GM12872 (cell line): ENCODE measurements at regions not wholly inside any gene's neighbourhood (a gene's known extent, or its start where the extent isn't known, plus 50 kb on each side); places are given as distances from the start of the nearest gene placed in this dataset.

Source experiments
- TF ChIP-seq, protein P1 (sequence below): IDR thresholded peaks from 3 replicates; pipeline ENCODE4 v1.5.1; 2011; ENCODE audit warnings: low read depth, mild to moderate bottlenecking, low read length, moderate library complexity; ENCODE audit not compliant: insufficient read depth

DNA sequence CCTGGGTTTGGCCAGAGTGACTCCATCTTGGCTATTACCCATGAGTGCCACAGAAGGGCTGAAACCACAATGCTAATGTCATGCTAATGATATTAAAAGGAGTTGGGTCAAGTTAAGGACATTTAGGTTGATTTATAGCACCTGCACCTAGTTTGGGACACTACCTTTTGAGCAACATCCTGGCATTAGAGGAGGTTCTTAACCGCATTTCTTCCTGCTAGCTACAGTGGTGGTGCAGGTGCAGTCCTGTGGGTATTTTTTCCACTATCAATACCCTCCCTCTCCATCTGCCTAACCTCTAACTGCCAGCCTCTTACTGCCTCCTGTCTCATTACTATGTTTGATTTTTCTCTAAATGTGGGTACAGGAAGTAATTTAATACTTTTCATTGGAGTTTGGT lies 1276.1 kb downstream of the FSTL5 start:
- TF ChIP-seq, protein P1, sequence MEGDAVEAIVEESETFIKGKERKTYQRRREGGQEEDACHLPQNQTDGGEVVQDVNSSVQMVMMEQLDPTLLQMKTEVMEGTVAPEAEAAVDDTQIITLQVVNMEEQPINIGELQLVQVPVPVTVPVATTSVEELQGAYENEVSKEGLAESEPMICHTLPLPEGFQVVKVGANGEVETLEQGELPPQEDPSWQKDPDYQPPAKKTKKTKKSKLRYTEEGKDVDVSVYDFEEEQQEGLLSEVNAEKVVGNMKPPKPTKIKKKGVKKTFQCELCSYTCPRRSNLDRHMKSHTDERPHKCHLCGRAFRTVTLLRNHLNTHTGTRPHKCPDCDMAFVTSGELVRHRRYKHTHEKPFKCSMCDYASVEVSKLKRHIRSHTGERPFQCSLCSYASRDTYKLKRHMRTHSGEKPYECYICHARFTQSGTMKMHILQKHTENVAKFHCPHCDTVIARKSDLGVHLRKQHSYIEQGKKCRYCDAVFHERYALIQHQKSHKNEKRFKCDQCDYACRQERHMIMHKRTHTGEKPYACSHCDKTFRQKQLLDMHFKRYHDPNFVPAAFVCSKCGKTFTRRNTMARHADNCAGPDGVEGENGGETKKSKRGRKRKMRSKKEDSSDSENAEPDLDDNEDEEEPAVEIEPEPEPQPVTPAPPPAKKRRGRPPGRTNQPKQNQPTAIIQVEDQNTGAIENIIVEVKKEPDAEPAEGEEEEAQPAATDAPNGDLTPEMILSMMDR, result no peak

DNA sequence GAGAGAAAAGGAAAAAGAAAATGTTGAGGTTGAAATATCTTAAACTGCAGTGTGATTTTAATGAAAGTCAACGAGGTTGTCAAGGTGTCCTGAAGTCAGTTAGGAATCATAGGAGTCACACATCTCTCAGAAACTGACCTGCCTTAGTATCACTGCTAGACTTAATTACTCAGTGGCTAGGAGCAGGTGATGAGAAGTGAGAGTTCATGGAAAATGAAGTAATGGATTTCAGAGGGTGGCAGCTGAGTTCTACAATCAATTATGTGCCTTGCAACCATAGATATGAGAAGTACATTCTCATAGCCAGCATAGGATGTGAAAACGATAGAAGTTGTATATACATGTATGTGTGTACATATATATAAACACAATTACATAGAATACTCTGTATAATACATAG lies 1269.7 kb downstream of the FSTL5 start:
- TF ChIP-seq, protein P1, result no peak

DNA sequence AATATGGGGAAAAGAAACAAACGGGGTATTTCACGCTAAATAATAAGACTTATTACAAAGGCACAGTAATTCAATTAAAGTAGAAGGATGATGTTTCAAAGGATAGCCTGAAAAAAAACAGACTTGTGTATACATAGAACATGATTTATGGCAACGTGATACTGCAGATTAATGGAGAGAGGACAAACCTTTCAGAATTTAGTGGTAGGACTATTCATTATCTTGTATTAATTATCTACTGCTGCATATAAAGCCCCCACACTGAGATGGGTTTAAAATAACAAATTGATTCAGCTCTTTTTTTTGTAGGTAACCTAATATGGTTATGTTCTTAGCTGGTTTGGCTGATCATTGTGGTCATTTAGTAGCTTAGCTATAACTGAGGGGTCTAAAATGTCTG lies 1269.0 kb downstream of the FSTL5 start:
- TF ChIP-seq, protein P1, result no peak

DNA sequence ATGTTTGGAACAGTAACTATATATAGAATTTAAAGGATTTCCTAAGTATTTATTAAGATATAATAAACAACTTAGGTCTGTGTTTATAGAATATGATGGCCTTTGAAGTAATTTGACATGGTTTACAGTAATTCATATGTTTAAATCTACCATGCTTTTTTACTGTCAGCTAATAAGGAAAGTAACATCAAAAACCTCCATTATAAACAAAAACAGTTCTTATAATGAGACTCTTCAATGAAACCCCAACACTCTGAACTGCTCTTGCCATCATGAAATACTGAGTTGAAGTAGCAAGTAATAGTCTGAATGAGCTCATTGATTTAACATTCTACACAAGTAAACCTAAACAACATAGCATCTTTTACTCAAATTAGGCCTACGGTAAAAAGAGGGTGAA lies 1236.5 kb downstream of the FSTL5 start:
- TF ChIP-seq, protein P1, result no peak

DNA sequence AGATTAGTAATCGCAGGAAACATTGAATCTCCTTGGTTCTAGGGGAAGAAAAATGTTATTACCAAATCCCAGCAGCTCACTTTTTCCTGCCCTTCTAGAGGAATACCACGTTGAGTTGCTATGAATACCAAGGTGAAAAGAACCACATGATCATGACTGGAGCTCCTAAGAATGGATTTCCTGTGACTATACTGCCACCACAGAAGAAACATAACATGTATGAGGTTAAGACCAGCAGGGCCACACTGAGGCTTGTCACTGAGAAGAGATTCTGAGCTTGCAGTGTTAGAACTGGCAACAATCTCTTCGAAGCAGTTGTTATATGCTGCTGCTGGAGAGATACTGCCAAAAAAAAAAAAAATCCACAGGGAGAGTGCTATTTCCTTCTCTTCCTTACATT lies 1235.3 kb downstream of the FSTL5 start:
- TF ChIP-seq, protein P1, result no peak

DNA sequence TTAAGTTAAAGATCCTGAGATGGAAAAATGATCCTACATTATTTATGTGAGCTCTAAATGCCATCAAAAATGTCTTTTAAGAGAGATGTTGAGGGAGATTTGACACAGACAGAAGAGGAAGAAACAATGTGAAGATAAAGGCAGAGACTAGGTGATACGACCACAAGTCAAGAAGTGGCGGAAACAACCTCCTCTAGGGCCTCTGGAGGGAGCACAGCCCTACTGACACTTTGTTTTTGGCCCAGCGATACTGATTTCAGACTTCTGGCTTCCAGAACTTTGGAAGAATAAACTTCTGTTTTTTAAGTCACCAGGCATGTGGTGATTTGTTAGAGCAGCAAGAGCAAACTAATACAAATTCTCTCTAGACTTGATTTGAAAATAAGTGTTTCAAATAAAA lies 1216.1 kb downstream of the FSTL5 start:
- TF ChIP-seq, protein P1, result no peak

DNA sequence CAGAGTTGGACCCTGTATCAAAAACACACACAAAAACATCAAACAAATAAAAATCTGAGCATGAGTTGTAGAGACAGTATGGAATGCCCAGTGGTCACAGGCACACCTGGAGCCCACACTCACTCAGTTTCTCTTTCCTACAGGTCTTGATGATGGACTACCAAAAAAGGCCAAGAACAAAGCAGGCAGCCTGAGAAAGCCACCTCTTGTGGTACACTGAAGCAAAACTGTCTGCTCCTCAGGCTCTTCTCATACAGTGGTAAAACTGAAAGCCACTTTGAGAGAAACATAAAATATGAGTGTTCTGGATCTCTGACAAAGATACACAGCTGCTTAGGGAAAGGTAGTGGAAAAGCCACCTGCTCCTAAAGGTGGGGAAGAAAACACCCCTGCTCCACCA lies 1206.9 kb downstream of the FSTL5 start:
- TF ChIP-seq, protein P1, result no peak

DNA sequence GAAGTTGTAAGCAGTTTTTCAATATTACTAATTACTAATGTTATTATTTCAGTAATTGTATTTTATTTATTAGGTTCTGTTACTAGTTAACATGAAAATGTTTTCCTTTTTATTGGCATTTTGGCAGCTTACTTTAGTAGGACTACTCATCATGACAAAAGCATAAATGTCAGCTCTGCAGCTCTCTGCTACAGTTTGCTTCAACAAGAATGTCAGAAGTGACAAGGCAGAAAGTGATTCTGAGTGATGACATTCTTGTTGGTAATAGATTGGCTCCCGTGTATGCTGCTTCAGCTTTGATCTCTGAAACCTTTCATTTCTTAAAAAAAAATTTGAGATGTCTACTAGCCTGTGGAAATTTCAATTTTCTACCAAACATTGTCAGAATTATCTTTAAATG lies 1193.9 kb downstream of the FSTL5 start:
- TF ChIP-seq, protein P1, result no peak
